DMS153 treated with DMSO at 0.1 percent for 48 hours (cell line): ENCODE measurements at regions not wholly inside any gene's neighbourhood (a gene's known extent, or its start where the extent isn't known, plus 50 kb on each side); places are given as distances from the start of the nearest gene placed in this dataset.

Experiments used
- DNase-seq: peaks from one replicate; lab custom pipeline; 2025; ENCODE audit not compliant: unreplicated experiment; lab: John Stamatoyannopoulos, UW

- no peak for DNase-seq
These were observed 139.5 kb downstream of the KIF18A start for GRCh38 chr11:27968461-27968860.

- no peak for DNase-seq
These were observed 142.4 kb downstream of the KIF18A start for GRCh38 chr11:27965559-27965958.

GRCh38 chr11:27963370-27963769, 144.6 kb downstream of the KIF18A start:
- DNase-seq, result no peak

DNA sequence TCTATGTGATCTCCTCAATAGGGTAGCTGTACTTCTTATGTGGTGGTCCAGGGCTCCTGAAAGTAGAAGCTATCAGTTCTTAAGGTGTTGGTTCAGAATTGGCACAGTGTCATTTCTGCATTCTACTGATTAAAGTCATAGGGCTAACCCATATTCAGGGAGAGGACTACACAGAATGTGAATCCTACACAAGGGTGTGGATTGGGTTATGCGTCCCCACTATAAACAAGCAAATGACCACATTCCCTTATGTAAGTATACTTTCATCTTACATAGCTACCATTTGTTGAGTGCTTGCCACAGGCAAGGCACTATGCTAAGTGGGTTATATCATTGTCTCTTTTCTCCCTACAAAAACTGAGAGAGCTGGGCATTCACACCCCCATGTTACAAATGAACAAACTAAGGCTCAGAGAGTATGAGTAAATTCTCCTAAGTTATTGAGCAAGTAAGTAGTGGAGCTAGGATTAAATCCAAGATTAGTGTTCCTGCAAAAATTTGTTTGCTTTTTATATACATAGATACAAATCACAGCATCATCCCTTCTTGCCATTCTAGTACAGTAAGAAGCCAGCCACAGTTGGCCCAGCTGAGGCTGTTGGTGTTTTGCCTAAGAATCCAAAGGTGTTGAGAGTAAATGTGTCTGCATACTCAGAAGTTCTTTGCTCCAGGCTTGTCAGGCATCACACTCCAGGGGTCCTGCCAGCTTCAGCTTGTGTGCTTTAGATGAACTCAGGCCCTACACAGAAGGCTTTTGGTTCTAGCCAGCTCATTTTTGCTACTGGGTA, 157.8 kb downstream of the KIF18A start:
- DNase-seq, result no peak

GRCh38 chr11:27945348-27945747, 162.6 kb downstream of the KIF18A start:
- DNase-seq, result no peak

GRCh38 chr11:27938011-27938410, 169.9 kb downstream of the KIF18A start:
- DNase-seq, result no peak

DNA sequence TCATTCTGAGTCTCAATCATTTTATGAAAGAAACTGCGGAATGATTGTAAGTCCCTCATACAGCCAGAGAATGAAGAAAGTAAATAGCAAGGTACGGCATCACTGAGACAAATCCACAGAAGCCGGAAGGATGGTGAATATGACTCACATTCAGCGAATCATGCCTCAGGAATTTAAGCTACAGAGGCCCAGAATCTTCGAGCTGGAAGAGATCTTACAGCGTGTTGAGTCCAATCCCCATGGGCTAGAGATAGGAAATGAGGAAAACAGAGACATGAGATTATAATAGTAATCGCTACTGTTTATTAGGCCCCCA, 173.2 kb downstream of the KIF18A start:
- DNase-seq, result no peak

DNA sequence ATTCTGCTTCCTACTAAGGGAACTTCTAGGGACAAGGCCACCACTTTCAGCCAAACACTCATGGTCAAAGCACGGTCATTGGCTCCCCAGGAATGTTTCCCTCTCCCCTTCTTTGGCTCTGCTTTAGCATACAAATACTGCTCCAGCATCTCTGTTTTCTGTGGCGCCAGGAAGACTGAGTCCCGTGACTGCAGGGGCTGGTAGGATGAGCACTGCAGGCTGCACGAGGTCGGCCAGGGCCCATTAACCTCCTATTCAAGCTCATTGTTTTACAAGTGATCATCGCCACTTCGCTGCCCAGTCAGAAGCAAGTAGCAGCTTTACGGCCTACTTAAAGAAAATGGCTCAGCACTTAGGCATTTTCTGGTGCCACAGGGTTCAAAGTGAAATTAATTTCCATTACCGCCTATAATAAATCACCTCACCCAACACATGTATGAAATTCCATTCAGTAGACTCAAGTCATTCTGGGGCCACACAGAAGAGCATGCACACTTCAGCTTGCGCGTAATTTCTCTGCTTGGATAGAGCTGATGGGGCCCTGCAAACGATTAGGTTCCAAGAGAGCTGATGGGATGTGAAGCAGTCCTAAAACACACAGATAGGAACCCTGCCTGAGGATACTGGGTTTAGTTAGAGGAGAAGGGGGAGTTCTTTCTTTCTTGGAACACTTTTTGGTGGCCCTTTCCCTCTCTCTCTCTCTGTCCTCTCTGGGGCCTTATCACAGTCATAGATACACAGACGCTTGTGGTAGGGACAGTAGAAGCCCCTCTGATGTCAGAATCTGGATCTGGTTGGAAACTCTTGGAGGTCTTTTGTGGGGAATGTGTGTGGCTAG, 173.7 kb downstream of the KIF18A start:
- DNase-seq, result no peak

- no peak for DNase-seq
These were observed 176.2 kb downstream of the KIF18A start for GRCh38 chr11:27931770-27932169.

- no peak for DNase-seq
These were observed 177.0 kb downstream of the KIF18A start for GRCh38 chr11:27930946-27931345.

DNA sequence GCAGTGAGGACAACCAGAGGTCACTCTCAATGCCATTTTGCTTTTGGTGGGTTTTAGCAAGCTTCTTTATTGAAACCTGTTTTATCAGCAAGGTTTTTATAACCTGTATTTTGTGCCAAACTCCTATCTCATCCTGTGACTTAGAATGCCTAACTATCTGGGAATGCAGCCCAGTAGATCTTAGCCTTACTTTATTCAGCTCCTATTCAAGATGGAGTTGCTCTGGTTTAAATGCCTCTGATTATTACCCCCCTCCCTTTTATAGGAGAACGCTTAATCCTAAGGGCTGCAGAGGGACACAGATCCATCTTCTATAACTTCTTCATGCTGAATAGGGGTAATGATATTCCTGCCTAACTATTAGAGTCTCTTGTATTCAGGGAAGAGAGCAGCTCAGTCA, 179.1 kb downstream of the KIF18A start:
- no peak for DNase-seq

DNA sequence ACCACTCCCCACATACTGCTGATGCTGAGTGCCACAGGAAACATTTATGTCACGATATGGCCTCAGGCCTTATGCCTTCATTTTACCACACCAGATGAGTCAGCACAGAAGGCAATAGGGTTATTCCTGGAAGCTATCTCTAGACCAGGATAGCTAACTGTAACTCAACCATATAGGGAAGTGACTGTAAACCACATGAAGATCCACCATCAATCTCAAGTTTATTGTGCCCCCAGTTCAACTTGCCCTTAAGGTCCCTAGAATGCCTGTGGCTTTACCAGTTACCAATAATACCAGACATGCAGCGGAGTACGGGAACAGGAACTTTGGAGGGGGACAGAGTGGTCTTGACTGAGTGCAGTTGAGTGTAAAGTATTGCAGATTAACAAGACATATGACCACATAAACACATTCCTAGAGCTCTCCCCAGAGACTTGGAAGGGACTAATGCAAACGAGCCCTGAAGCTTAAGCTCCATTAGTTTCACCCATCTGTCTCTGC, 180.9 kb downstream of the KIF18A start:
- no peak for DNase-seq

GRCh38 chr11:27926486-27926885, 181.5 kb downstream of the KIF18A start:
- no peak for DNase-seq

DNA sequence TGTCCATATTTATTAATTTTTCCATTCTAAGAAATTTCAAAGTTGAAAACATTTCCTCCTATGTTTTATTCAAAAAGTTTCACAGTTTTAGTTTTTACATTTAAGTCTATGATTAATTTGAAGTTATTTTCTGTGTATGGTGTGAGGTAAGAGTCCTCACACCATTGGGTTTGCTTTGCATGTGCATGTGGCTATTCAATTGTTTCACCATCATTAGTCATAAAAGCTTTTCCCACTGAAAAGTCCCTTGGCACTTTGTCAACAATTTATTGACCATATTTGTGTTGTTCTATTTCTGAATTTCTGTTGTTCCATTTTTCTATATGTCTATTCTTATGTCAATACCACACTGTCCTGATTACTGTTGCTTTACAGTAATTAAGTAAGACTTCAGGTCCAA, 186.5 kb downstream of the KIF18A start:
- DNase-seq, result no peak

DNA sequence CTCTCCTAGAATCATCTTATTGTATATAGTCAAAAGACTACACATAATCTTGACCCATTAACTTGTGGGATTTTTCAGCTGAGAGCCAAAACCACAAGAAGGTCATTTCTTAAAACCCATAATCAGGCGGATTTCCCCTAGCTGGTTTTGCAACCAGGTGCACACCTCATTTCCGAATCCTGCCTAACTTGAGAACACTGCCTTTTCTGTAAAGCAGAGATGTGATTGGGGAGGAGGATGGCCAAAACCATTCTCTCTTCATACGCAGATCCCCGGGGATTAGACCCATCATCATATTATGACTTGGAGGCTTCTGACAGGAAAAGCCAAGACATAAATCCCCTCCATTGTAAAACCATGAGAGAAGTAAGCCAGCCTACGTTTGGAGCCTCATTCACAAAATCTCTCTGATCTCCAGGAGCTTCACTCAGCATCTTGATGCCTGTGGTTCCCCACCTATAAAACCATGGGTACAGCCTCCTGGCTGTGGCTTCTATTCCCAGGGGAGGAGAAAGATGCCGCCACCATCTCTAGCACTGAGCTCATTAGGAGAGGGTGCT, 191.3 kb downstream of the KIF18A start:
- DNase-seq, result no peak

GRCh38 chr11:27914080-27914479, 193.9 kb downstream of the KIF18A start:
- DNase-seq, result no peak

DNA sequence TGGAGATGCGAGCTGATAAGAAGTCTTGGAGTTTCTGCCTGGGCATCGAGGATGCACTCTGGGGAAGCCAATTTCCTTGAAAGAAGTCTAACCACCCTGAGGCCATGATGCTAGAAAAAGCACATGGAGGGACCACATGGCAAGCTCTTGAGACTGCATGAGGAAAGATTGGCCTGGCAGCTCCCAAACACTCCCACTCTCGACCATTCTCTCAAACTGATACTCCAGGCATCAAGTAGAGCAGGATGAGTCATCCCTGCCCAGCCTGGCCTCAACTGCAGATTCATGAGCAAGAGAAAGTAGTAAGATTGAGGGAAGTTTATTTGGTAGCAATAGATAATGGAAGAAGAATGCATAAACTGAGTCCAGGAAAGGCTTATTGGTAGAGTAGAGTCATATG, 194.3 kb downstream of the KIF18A start:
- DNase-seq, result no peak

- DNase-seq, result no peak
These were observed 195.0 kb downstream of the KIF18A start for GRCh38 chr11:27912916-27913315.

DNA sequence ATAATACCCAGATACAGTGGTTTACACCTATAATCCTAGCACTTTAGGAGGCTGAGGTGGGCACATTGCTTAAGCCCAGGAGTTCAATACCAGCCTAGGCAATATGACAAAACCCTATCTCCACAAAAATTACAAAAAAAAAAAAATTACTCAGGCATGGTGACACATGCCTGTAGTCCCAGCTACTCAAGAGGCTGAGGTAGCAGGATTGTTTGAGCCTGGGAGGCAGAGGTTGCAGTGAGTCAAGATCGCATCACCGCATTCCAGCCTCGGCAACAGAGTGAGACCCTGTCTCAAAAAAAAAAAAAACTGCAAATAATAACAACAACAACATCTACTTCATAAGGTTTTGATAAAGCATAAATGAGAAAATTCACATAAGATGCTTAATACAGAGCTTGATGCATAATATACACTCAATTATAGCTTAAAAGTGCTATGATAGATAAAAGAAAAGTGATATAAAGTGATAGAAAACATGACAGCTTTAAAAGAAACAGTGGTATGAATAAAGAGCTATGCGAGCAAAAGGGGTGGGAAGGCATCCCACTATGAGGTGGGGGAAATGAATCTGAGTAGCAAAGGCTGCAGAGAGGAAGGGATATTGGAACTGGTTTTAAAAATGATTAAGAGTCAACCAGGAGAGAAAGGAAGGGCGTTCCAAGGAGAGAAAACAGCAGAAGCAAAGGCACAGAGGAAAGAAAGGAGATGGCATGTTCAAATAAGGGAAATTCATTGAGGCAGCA, 197.6 kb downstream of the KIF18A start:
- no peak for DNase-seq

GRCh38 chr11:27909386-27909785, 198.6 kb downstream of the KIF18A start:
- DNase-seq, result no peak

- no peak for DNase-seq
These were observed 199.3 kb downstream of the KIF18A start for GRCh38 chr11:27908621-27909020.
